Upper lobe of left lung (tissue), 4 donors: ENCODE measurements at regions not wholly inside any gene's neighbourhood (a gene's known extent, or its start where the extent isn't known, plus 50 kb on each side); places are given as distances from the start of the nearest gene placed in this dataset.

Experiments used
- CTCF ChIP-seq, 6 experiments: fragments of 450-650 bp in 4 of 6; fragments of 200-600 bp in 2 of 6; sonication (generic) in 2 of 6; IDR thresholded peaks; one replicate each; pipeline ENCODE4 v1.5.1; 2016 to 2019; ENCODE audit warnings: antibody characterized with exemption in 6 of 6
- EP300 ChIP-seq, 4 donors: sonication (generic); formaldehyde crosslinking; IDR thresholded peaks; one replicate each; pipeline ENCODE4 v1.5.1; 2017; ENCODE audit warnings: antibody characterized with exemption in 4 of 4, control low read depth in 2 of 4

GRCh38 chr1:186735463-186735862 lies 55.2 kb upstream of the PTGS2 start:
- TF ChIP-seq CTCF (IDR thresholded peaks at IDR 0.05) (no peak), EP300 (IDR thresholded peaks at IDR 0.05) (no peak)
